ENCODE measurements at regions not wholly inside any gene's neighbourhood (a gene's known extent, or its start where the extent isn't known, plus 50 kb on each side); places are given as distances from the start of the nearest gene placed in this dataset.

- TF ChIP-seq CTCF (conservative IDR thresholded peaks at IDR 0.05; ENCODE audit: low read length) = no peak
- TF ChIP-seq EZH2phosphoT487 (IDR thresholded peaks at IDR 0.05; ENCODE audit: borderline replicate concordance) = no peak
Observed at GRCh38 chr12:43060742-43061141, 471.2 kb upstream of the PRICKLE1 start.
